RWPE1 (cell line): ENCODE measurements at regions not wholly inside any gene's neighbourhood (a gene's known extent, or its start where the extent isn't known, plus 50 kb on each side); places are given as distances from the start of the nearest gene placed in this dataset.

Source experiments
- CTCF ChIA-PET: fragments of 350-600 bp; sonication (Branson Sonifier 250); formaldehyde crosslinking; extraction: SDS; loops from one replicate; lab custom pipeline; 2021; lab: Yijun Ruan, JAX
- POLR2A ChIA-PET: fragments of 400-600 bp; formaldehyde crosslinking; extraction: SDS; loops from one replicate; lab custom pipeline; 2020; ENCODE audit warnings: antibody characterized with exemption; ENCODE audit not compliant: low non-redundant PET; lab: Yijun Ruan, JAX
- DNase-seq: peaks from one replicate; pipeline ENCODE4 v3.0.0; 2012; ENCODE audit warnings: low spot score
- H3K27ac ChIP-seq: fragments of 450-650 bp; 2 replicates; pipeline ENCODE4 v1.5.1; 2017
- TF ChIP-seq, protein P1 (sequence below): fragments of 450-650 bp; conservative IDR thresholded peaks from 2 replicates; pipeline ENCODE4 v1.5.1; 2017; ENCODE audit warnings: low read depth, mild to moderate bottlenecking

DNA sequence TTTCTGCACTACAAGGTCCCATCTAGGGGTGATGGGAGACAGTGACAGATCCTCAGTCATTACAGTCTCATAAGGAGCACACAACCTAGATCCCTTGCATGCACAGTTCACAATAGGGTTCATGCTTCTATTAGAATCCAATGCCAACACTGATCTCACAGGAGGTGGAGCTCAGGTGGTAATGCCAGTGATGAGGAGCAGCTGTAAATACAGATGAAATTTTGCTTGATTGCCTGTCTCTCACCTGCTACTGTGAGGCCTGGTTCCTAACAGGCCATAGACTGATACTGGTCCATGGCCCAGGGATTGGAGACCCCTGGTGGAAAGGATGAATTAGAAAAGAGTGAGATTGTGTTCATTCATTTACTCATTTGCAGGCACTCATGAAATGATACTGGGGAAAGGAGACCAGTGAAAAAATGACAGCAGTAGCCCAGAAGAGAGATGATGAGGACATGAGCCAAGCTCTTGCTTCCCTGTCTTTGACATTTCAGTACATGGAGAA is 251.6 kb upstream of the DUSP10 start:
- no peak overlapping the region for H3K27ac ChIP-seq
- ChIA-PET POLR2A (no interaction called here), CTCF (interaction anchor here (0.7 to 1.3 kb wide), 3 partner anchors 11 to 63 kb away, joined by 3 to 4 read pairs (median 3); no protein-coding TSS in a partner anchor)
- TF ChIP-seq, protein P1, sequence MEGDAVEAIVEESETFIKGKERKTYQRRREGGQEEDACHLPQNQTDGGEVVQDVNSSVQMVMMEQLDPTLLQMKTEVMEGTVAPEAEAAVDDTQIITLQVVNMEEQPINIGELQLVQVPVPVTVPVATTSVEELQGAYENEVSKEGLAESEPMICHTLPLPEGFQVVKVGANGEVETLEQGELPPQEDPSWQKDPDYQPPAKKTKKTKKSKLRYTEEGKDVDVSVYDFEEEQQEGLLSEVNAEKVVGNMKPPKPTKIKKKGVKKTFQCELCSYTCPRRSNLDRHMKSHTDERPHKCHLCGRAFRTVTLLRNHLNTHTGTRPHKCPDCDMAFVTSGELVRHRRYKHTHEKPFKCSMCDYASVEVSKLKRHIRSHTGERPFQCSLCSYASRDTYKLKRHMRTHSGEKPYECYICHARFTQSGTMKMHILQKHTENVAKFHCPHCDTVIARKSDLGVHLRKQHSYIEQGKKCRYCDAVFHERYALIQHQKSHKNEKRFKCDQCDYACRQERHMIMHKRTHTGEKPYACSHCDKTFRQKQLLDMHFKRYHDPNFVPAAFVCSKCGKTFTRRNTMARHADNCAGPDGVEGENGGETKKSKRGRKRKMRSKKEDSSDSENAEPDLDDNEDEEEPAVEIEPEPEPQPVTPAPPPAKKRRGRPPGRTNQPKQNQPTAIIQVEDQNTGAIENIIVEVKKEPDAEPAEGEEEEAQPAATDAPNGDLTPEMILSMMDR = no peak
- no peak for DNase-seq

DNA sequence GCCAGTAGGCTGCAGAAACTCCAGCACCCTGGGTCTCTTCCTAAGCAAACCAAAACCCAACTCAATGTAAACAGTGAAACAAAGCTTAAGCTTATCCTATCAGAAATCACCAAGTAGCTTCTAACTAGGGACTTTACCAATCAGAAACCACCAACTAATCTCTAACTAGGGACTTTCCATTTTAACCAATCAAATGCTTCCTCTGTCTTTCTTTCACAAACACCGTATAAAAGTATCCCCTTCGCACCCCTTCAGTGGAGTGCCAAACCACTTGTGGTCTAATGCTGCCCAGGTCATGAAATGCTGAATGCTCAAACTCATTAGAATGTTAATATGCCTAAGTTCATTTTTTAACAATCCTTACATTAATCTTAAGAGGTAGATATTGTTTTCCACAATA is 250.5 kb upstream of the DUSP10 start:
- DNase-seq = no peak
- ChIA-PET POLR2A (interaction anchor here (0.6 kb wide), 1 partner anchor 67 kb away, joined by 7 read pairs; no protein-coding TSS in a partner anchor), CTCF (interaction anchor here (1.3 kb wide), 1 partner anchor 13 kb away, joined by 4 read pairs; no protein-coding TSS in a partner anchor)
- no peak overlapping the region for H3K27ac ChIP-seq
- TF ChIP-seq, protein P1 = no peak

DNA sequence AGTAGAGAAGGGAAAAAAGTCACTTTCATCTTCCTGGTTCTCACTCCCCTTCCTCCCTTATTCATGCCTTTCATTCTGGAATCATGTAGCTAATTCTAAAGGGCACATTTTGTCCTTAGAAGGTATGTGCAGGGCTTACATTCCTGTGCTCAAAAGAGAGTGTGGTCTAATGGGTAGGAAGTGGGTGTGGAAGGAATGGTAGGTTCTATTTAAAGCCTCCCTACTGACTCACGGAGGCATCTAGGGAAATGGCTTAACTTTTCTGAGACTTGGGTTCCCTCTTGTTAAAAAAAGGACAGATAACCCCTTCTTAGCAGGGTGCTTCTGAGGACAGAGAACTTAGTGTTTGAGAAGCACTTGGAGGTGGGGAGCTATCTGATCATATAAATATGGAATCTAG is 249.3 kb upstream of the DUSP10 start:
- ChIA-PET CTCF (no interaction called here), POLR2A (no interaction called here)
- peak; percentile 22 for DNase-seq

DNA sequence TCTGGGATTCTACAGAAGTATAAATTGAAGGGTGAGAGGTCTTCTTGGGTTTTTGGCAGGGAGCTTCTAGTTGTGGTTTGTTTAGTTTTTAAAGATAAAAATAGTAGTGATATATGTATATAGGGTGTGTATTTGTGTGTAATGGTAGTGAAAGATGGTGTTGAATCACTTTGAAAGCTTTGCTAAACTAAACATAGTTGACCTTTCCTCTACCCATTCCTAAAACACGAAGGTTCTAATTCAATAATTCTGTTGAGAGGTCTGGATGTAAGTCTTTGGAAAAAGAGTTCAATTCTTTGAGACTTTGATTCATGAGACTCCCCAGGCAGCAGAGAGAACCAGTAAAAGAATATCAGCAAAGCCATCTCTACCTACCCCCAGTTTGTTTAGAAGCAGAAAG is 247.9 kb upstream of the DUSP10 start:
- POLR2A ChIA-PET = no interaction called here
- no peak overlapping the region for H3K27ac ChIP-seq
- CTCF ChIA-PET = interaction anchor here (1.1 kb wide), 1 partner anchor 10 kb away, joined by 4 read pairs; no protein-coding TSS in a partner anchor
- TF ChIP-seq, protein P1 = no peak
- DNase-seq = no peak

More for the DNA sequence above, 249.3 kb upstream of the DUSP10 start:
- H3K27ac ChIP-seq = no peak overlapping the region
- TF ChIP-seq, protein P1 = no peak

DNA sequence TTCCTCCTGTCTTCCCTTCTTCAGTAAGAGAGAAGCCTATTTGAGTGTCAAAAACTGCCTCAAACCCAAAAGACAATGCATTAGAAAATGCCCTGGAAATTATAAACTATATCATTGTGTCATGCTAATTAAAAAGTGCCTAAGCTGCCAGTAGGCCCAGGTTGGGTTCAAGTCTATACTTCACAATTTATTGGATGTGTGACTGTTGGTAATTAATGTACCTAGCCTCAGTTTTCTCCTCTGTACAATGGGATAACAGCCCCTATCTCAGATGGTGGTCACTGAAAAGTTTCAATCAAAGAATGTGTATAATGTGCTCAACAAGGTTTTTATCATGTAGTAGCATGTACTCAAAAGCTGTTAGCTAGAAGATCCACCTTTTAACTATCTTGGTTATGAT is 246.9 kb upstream of the DUSP10 start:
- ChIA-PET POLR2A (no interaction called here), CTCF (interaction anchor here (0.7 kb wide), 1 partner anchor 842 kb away, joined by 4 read pairs; no protein-coding TSS in a partner anchor)
- TF ChIP-seq, protein P1 = no peak
- DNase-seq = no peak
- no peak overlapping the region for H3K27ac ChIP-seq

DNA sequence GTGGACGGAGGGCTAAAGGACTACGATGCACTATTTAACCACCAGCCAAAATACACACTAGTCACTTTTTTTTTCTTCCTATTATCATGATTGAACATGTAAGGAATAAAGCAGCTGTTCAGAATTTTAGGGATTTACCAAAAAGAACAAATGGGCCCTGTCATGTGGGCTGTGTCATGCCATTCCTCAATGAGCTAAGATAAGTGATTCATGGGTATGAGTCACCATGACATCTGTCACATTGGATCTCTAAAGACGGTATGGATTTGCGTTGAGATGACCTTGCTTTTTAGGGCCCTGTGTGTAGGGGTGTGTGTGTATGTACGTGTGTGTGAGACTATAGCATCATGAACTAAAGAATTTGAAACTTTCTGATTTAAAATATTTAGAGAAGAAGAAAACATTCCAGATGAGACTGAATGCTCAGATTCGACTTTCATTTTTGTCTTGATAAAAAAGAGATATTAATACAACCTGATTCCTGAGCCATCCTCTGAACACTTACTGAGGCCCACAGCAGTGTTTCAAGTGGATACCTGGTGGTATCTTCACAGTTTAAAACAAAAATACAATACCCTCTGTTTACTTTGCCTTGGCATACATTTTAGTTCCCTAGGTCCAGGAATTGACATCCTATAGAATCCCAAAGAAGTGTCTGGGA is 246.1 kb upstream of the DUSP10 start:
- ChIA-PET CTCF (interaction anchor here (0.6 kb wide), 1 partner anchor 592 kb away, joined by 4 read pairs; no protein-coding TSS in a partner anchor), POLR2A (no interaction called here)
- TF ChIP-seq, protein P1 = no peak
- DNase-seq = peak; percentile 91
- no peak overlapping the region for H3K27ac ChIP-seq
